DMS114 treated with DMSO at 0.1 percent for 48 hours (cell line): ENCODE measurements at regions not wholly inside any gene's neighbourhood (a gene's known extent, or its start where the extent isn't known, plus 50 kb on each side); places are given as distances from the start of the nearest gene placed in this dataset.
"Not testable (repeated sequence)": the region's sequence is repeated elsewhere in the genome, so short reads cannot be mapped to it uniquely, and the experiment has no call there.

Experiments
- DNase-seq: peaks from one replicate; lab custom pipeline; 2025; ENCODE audit not compliant: unreplicated experiment; lab: John Stamatoyannopoulos, UW

GRCh38 chr5:102554082-102554481 is 55.3 kb upstream of the SLCO6A1 start:
- DNase-seq = no peak

- DNase-seq = no peak
Measured at GRCh38 chr5:102554728-102555127, 55.9 kb upstream of the SLCO6A1 start.

GRCh38 chr5:102561894-102562760 is 63.3 kb upstream of the SLCO6A1 start:
- no peak for DNase-seq

- DNase-seq = no peak
Measured at GRCh38 chr5:102570747-102571146, 71.9 kb upstream of the SLCO6A1 start.

DNA sequence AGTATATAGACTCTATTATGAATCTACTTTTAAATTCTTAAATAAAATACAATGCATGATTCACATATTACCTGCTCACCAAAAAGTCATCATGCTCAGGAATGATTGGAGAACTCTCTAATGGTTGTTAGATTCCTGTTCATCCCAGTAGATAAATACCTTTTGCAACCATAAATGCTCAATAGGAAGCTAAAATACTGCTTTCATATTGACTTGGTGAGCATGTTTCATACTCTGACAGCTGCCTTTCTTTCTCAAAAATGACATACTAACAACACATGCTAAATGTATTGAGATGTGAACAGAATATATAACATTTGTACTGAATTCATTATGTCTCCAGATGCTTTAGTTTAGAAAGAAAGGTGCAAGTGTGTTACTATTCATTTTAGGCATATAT is 79.6 kb upstream of the SLCO6A1 start:
- DNase-seq = no peak

- DNase-seq = no peak
Measured at GRCh38 chr5:102579379-102579778, 80.6 kb upstream of the SLCO6A1 start.

DNA sequence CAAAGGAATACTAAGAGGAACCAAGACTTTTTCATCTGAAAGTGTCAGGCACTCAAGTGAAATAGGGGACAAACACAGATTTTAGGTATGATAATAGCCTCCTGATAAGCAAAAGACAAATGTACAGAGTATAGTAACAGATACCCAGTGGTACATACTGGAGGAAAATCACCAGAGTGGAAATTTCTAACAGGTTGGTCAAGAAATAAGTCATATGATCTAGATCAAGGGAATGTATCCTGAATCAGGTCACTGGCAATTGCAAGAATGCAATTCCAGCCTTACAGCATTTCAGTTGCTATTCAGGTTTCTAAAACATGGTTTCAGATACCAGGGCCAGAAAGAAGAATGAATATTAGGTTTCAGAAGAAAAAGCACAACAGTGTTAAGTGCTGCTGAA is 82.2 kb upstream of the SLCO6A1 start:
- no peak for DNase-seq

- no peak for DNase-seq
Measured at GRCh38 chr5:102582696-102583095, 83.9 kb upstream of the SLCO6A1 start.

DNA sequence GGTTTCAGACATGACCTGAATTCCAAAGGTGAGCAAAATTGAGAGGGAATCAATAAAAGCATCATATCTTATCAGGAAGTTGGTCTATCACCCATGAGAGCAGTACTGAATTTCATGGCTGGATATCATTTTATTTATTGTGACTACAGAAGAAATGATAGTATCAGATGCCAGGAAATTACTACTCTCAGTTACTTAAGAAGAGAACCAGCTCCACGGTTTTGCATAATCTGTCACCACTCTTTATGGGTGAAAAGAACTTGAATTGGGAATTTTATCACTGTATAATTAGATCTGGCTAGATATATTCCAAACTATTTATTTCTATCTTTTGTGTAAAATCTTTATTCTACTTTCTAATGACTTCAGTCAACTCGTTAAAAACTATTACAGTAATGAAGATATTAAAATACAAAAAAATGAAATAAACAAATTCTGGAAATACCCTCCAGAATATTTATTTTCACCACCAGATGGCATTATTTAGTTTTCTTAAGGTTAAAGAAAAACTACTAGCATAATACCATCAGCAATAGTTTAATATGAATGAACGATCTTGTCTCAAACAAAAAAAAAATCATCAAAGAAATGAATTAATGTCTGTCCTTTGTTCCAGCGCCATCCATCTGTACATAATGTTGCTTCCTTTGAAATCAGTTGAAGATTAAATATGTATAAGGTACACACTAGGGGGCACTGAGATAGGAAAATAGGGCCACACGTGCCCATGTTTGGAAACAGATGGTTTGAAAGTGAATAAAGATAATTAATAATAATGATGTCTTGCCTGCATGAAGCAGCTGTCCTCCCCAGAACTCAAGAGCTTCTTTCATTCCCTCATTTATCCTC is 84.7 kb upstream of the SLCO6A1 start:
- DNase-seq = peak; percentile 28

DNA sequence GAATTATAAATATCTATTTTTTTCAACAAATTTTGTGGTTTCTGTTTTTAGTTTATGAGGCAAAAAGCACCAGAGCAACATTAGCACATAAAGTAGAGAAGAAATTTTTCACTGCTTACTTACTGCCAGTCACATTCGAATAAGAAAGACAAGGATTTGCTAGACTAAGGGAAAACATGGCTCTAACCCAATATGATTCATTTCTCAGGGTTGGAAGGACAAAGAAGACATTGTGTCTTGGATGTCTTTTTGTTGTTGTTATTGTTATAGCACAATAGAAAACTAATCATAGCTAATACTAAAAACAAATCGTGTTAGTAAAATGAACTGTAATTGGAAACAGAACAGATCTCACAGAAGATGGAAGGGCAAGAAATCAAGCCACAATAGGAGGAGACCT is 90.9 kb upstream of the SLCO6A1 start:
- DNase-seq = no peak

DNA sequence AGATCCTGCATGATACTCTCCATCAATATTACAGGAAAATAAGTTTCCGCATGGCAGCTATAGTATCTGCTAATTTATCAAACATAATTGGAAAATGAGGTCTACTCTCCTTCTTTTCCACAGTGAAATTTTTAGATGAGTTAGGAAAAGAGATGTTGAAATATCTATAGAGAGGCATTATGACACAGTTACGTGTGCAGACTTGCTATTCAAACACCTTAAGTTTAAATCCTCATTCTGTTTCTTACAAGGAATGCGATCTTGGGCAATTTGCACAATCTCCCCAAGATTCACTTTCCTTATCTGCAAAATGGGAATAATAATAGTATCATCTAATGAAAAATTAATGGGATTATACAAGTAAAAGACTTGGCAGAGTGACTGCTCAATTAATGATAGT is 91.7 kb upstream of the SLCO6A1 start:
- no peak for DNase-seq

- no peak for DNase-seq
Measured at GRCh38 chr5:102591650-102592049, 92.8 kb upstream of the SLCO6A1 start.

- DNase-seq = not testable (repeated sequence)
Measured at GRCh38 chr5:102592586-102592985, 93.8 kb upstream of the SLCO6A1 start.

- DNase-seq = no peak
Measured at GRCh38 chr5:102594192-102594591, 95.4 kb upstream of the SLCO6A1 start.

- DNase-seq = no peak
Measured at GRCh38 chr5:102595332-102595731, 96.5 kb upstream of the SLCO6A1 start.

DNA sequence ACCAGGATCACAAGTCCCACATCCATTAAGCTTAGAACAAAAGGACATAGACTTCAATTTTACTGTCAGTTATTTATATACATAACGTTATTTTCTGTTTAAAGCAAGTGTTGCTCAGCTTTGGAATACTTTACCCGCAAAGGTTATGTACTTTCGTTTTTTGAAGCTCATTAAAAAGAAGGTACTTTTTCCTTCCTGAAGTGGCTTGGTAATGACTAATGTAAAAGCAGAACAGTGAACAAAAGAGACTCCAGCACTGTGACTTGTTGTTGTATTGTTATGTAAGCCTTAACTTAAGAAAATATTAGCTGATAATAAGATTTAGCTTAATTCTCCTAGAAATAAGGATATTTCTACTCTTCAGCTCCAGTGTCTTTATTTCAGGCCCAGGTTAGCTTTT is 97.3 kb upstream of the SLCO6A1 start:
- no peak for DNase-seq

- no peak for DNase-seq
Measured at GRCh38 chr5:102596951-102597350, 98.2 kb upstream of the SLCO6A1 start.

- no peak for DNase-seq
Measured at GRCh38 chr5:102599289-102599688, 100.5 kb upstream of the SLCO6A1 start.

DNA sequence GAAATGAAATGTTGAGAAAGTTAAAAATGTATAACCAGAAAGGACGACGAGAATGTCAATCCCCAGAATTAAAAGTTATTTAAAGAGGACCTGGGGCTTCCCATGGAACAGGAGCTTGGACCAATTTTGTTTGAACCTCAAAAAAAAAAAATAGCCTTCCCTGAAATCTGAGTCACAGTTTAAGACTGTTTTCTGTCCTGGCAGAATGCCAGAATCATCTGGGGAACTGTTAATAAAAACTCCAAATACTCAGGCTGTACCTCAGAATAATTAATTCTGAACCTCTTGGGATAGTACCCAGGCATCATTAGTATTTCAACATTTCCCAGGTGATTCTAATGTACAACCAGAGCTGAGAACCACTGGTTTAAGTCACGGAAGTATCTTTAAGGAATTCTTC is 102.2 kb upstream of the SLCO6A1 start:
- DNase-seq = no peak

GRCh38 chr5:102603670-102604069 is 104.9 kb upstream of the SLCO6A1 start:
- DNase-seq = no peak

GRCh38 chr5:102608414-102608813 is 109.6 kb upstream of the SLCO6A1 start:
- no peak for DNase-seq

DNA sequence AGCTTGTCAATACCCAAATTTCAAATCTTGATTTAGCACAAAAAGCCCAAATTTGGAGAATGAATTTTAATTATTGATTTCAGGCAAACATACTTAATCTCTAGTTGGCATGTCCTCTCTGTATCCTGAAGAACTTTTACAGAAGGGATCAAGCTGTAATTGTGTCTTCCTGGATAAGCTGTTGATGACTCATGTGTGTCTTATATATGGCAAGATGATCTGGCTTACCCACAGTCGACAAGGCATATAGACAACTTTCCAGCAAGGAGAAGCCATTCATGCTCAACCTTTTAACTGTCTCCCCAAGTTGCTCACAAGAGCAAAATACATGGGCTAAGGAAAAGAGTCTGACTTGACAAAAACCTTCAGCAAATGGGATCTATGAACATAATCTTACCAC is 112.5 kb upstream of the SLCO6A1 start:
- no peak for DNase-seq
